K562 (cell line): ENCODE measurements at regions not wholly inside any gene's neighbourhood (a gene's known extent, or its start where the extent isn't known, plus 50 kb on each side); places are given as distances from the start of the nearest gene placed in this dataset.

Experiments used
- ATAC-seq: fragments of 200-7000 bp; cut with Tn5 transposase; 3 replicates; pipeline ENCODE4 v1.9.1; 2020; ENCODE audit warnings: moderate library complexity
- BruUV-seq: library from RNA; stranded (reverse); fragments of 400-500 nt; replicated peaks from 2 replicates; lab custom pipeline; 2021; lab: Mats Ljungman, UMichigan
- CTCF ChIA-PET: fragments of 300-600 bp; formaldehyde crosslinking; extraction: SDS; loops from one replicate; lab custom pipeline; 2021; ENCODE audit warnings: low intra/inter-chr PET ratio; lab: Yijun Ruan, JAX
- POLR2A ChIA-PET: fragments of 300-600, 350-650 bp; sonication (Branson Sonifier 250); formaldehyde crosslinking; extraction: SDS; loops from one replicate; lab custom pipeline; 2021; ENCODE audit warnings: antibody characterized with exemption, inconsistent platforms; lab: Yijun Ruan, JAX
- DNase-seq, 4 experiments: peaks; one replicate each; pipeline versions ENCODE4 v3.0.0 to v3.0.0-alpha.2; 2011 to 2018; ENCODE audit warnings: low spot score in 3 of 4, mixed read lengths in 3 of 4; ENCODE audit errors: extremely low read depth in 1 of 4
- FAIRE-seq: peaks from 2 replicates; lab custom pipeline; 2011; peaks lifted over from hg19 to GRCh38; lab: Jason Lieb, UNC
- H2AFZ ChIP-seq: 2 replicates; pipeline ENCODE4 v1.6.0; 2011; ENCODE audit warnings: low read depth, low read length, control low read depth, inconsistent platforms
- H3K27ac ChIP-seq: fragments of 200-600 bp; 3 replicates; pipeline ENCODE4 v1.8.0; 2011; ENCODE audit warnings: low read depth, mild to moderate bottlenecking, control low read depth, inconsistent platforms, low read length, moderate library complexity, mixed read lengths; ENCODE audit errors: extremely low read depth
- H3K27me3 ChIP-seq, 2 experiments: fragments of 300-600 bp in 1 of 2; 2 replicates in 1 of 2; 3 replicates in 1 of 2; pipeline versions ENCODE4 v1.6.0 to v1.8.0; 2011; ENCODE audit warnings: inconsistent platforms in 2 of 2, low read length in 2 of 2, mild to moderate bottlenecking in 1 of 2, mixed read lengths in 1 of 2, moderate library complexity in 1 of 2; ENCODE audit not compliant: control insufficient read depth in 2 of 2, insufficient read depth in 2 of 2
- H3K36me3 ChIP-seq: fragments of 300-600 bp; 3 replicates; pipeline ENCODE4 v1.8.0; 2011; ENCODE audit warnings: mild to moderate bottlenecking, low read length, inconsistent platforms; ENCODE audit not compliant: control insufficient read depth, insufficient read depth
- H3K4me1 ChIP-seq, 2 experiments: fragments of 200-600 bp in 1 of 2; replicated peaks in 1 of 2; 2 replicates in 1 of 2; 3 replicates in 1 of 2; pipeline versions ENCODE4 v1.5.1 to v1.8.0; 2011; ENCODE audit warnings: inconsistent platforms in 2 of 2, low read length in 2 of 2, mild to moderate bottlenecking in 1 of 2, mixed read lengths in 1 of 2, moderate library complexity in 1 of 2; ENCODE audit not compliant: control insufficient read depth in 2 of 2, insufficient read depth in 2 of 2
- H3K4me2 ChIP-seq: 2 replicates; pipeline ENCODE4 v1.6.1; 2011; ENCODE audit warnings: low read length, control low read depth, inconsistent platforms, mixed read lengths; ENCODE audit not compliant: insufficient read depth
- H3K4me3 ChIP-seq: fragments of 200-600 bp; sonication (generic), shearing (Covaris generic); 2 replicates; pipeline ENCODE4 v1.5.1; 2016; ENCODE audit warnings: control low read depth, inconsistent platforms
- H3K79me2 ChIP-seq: fragments of 200-600 bp; 3 replicates; pipeline ENCODE4 v1.8.0; 2011; ENCODE audit warnings: low read length, inconsistent platforms; ENCODE audit not compliant: control insufficient read depth, insufficient read depth
- H3K9ac ChIP-seq, 2 experiments: 2 replicates each; pipeline versions ENCODE4 v1.6.0 to v1.6.1; 2011; ENCODE audit warnings: low read depth in 2 of 2, low read length in 2 of 2, control low read depth in 1 of 2, inconsistent platforms in 1 of 2, mild to moderate bottlenecking in 1 of 2, mixed read lengths in 1 of 2; ENCODE audit not compliant: insufficient read depth in 1 of 2
- H3K9me1 ChIP-seq: one replicate; pipeline ENCODE4 v1.6.0; 2011; ENCODE audit warnings: inconsistent platforms, mild to moderate bottlenecking, low read length, moderate library complexity; ENCODE audit not compliant: control insufficient read depth, insufficient read depth
- H3K9me3 ChIP-seq: replicated peaks from 2 replicates; pipeline ENCODE4 v1.5.1; 2011; ENCODE audit warnings: low read depth, low read length, inconsistent platforms; ENCODE audit not compliant: control insufficient read depth, insufficient read depth
- H4K20me1 ChIP-seq: replicated peaks from 2 replicates; pipeline ENCODE4 v1.6.1; 2011; ENCODE audit warnings: low read length, inconsistent platforms, mixed read lengths; ENCODE audit not compliant: control insufficient read depth, insufficient read depth
- ARID1B ChIP-seq: fragments of 450-650 bp; IDR thresholded peaks from 2 replicates; pipeline ENCODE4 v1.6.1; 2016; ENCODE audit warnings: antibody characterized with exemption, mild to moderate bottlenecking, inconsistent platforms
- CBX2 ChIP-seq: fragments of 200-600 bp; sonication (generic); IDR thresholded peaks from one replicate; pipeline ENCODE4 v1.6.1; 2012; ENCODE audit warnings: mild to moderate bottlenecking, low read length, inconsistent platforms; ENCODE audit not compliant: insufficient read depth, poor library complexity, severe bottlenecking
- ETV6 ChIP-seq, 3 experiments: fragments of 150-350 bp in 1 of 3; sonication (generic) in 1 of 3; formaldehyde crosslinking in 1 of 3; IDR thresholded peaks; 2 replicates each; pipeline versions ENCODE4 v1.6.1 to v1.8.0; 2014 to 2022; ENCODE audit warnings: borderline replicate concordance in 2 of 3, low read depth in 2 of 3, antibody characterized with exemption in 1 of 3, low read length in 1 of 3, mild to moderate bottlenecking in 1 of 3, missing genetic modification reagents in 1 of 3
- HNRNPH1 ChIP-seq: fragments of 200-400 bp; formaldehyde crosslinking; optimal IDR thresholded peaks from 2 replicates; pipeline ENCODE3; 2017; ENCODE audit warnings: low read depth, mild to moderate bottlenecking, low read length, moderate library complexity
- MAZ ChIP-seq, 2 experiments: fragments of 450-650 bp in 1 of 2; sonication (generic) in 1 of 2; formaldehyde crosslinking; IDR thresholded peaks in 1 of 2; conservative IDR thresholded peaks in 1 of 2; 2 replicates each; pipeline versions ENCODE4 v1.4.0 to v1.5.0; 2020; ENCODE audit warnings: mild to moderate bottlenecking in 1 of 2, missing genetic modification reagents in 1 of 2
- MTA2 ChIP-seq: fragments of 450-650 bp; IDR thresholded peaks from 2 replicates; pipeline ENCODE4 v1.6.1; 2016; ENCODE audit warnings: low read depth
- NCOA4 ChIP-seq: fragments of 450-650 bp; IDR thresholded peaks from 2 replicates; pipeline ENCODE4 v1.6.1; 2018; ENCODE audit warnings: mild to moderate bottlenecking; ENCODE audit not compliant: partially characterized antibody
- NUFIP1 ChIP-seq: fragments of 450-650 bp; IDR thresholded peaks from 2 replicates; pipeline ENCODE4 v1.6.1; 2018; ENCODE audit not compliant: partially characterized antibody
- SMARCA4 ChIP-seq: fragments of 450-650 bp; IDR thresholded peaks from 2 replicates; pipeline ENCODE4 v1.6.1; 2016
- SREBF2 ChIP-seq: sonication (generic); formaldehyde crosslinking; IDR thresholded peaks from 2 replicates; pipeline ENCODE4 v1.4.0; 2020; ENCODE audit warnings: mild to moderate bottlenecking, missing genetic modification reagents
- TSC22D4 ChIP-seq: fragments of 450-650 bp; IDR thresholded peaks from 2 replicates; pipeline ENCODE4 v1.6.1; 2016; ENCODE audit warnings: missing genetic modification characterization, missing biosample characterization, control low read depth
- ZFX ChIP-seq: sonication (generic); formaldehyde crosslinking; IDR thresholded peaks from 2 replicates; pipeline ENCODE4 v1.8.0; 2022; ENCODE audit warnings: mild to moderate bottlenecking, missing genetic modification reagents, moderate library complexity
- ZNF146 ChIP-seq: IDR thresholded peaks from one replicate; pipeline ENCODE4 v1.6.1; 2018; ENCODE audit warnings: missing compliant biosample characterization; ENCODE audit not compliant: unreplicated experiment
- WGBS: fragments of 100-300 bp; shearing (Covaris generic); methylation state at CpG from one replicate; pipeline ENCODE4 v1.1.6; 2016; ENCODE audit warnings: low coverage, mixed read lengths; ENCODE audit not compliant: insufficient coverage; ENCODE audit errors: missing lambda C conversion rate; 5-methylcytosine and 5-hydroxymethylcytosine counted together
- in situ Hi-C: fragments of 300-500 bp; cut with MboI; formaldehyde crosslinking; loops from 4 replicates; pipeline ENCODE4 v1.15.0; 2018; ENCODE audit warnings: inconsistent platforms, mixed read lengths
- intact Hi-C: fragments of 100-400 bp; cut with micrococcal nuclease; formaldehyde crosslinking; loops from 2 replicates; pipeline ENCODE4 v1.14.2; 2022
- TF ChIP-seq, protein P1 (sequence below): sonication (generic); formaldehyde crosslinking; IDR thresholded peaks from 2 replicates; pipeline ENCODE4 v1.8.1; 2023; ENCODE audit warnings: mild to moderate bottlenecking, missing genetic modification reagents
- TF ChIP-seq, protein P2 (sequence below): fragments of 250-450 bp; sonication (Bioruptor Pico); IDR thresholded peaks from 2 replicates; pipeline ENCODE4 v1.5.0; 2021; ENCODE audit warnings: mild to moderate bottlenecking, borderline replicate concordance
- TF ChIP-seq, protein P3 (sequence below): fragments of 250-450 bp; sonication (Bioruptor Pico); IDR thresholded peaks from 2 replicates; pipeline ENCODE4 v1.6.1; 2021; ENCODE audit warnings: mild to moderate bottlenecking

DNA sequence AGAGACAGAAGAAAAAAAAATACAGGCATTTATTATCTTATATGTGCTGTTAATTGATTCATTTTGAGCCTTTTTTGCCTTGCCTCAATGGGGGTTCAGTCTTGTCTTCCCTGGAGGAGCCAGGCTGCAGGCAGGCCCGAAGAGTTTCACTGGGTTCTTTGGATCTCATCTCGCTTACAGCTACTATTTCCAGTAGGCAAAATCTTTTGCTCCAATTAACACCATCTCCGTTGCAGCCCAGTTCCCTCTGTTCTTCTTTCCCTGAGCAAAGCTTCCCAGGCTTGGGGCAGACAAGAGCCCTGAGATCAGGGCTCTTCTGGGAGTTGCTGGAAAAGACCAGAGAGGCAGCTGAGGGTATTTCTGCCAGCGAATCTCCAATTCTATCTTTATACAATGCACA, 168.8 kb upstream of the CELF4 start:
- no peak for FAIRE-seq
- ChIA-PET POLR2A (no interaction called here), CTCF (no interaction called here)
- Histone ChIP-seq H3K9me1 (no peaks in the 10 kb centered on the region), H2AFZ (no peak overlapping the region), H3K27ac (no peak overlapping the region), H3K79me2 (no peaks in the 10 kb centered on the region), H3K4me2 (no peak overlapping the region), H3K4me1 (no peaks in the 10 kb centered on the region), H3K9me3 (no peaks in the 10 kb centered on the region), H3K9ac (no peak overlapping the region), H3K36me3 (no peaks in the 10 kb centered on the region), H4K20me1 (no peaks in the 10 kb centered on the region), H3K4me3 (no peak overlapping the region), H3K27me3 (no peaks in the 10 kb centered on the region)
- TF ChIP-seq ARID1B (no peak), CBX2 (no peak), HNRNPH1 (no peak), SREBF2 (CRISPR knock-in tag) (no peak), TSC22D4 (tag) (no peak), NUFIP1 (no peak), MTA2 (no peak), SMARCA4 (no peak), ETV6 (IDR thresholded peaks at IDR 0.05; ENCODE audit: borderline replicate concordance in 1 of 2, low read depth in 2 of 2, low read length in 1 of 2) (no peak), ETV6 (CRISPR knock-in tag; IDR thresholded peaks at IDR 0.05; ENCODE audit: borderline replicate concordance) (no peak), NCOA4 (no peak), ZNF146 (CRISPR knock-in tag) (no peak), MAZ (CRISPR knock-in tag; conservative IDR thresholded peaks at IDR 0.05 in 1 of 2, IDR thresholded peaks at IDR 0.05 in 1 of 2) (no peak), ZFX (CRISPR knock-in tag) (no peak)
- TF ChIP-seq, protein P1, sequence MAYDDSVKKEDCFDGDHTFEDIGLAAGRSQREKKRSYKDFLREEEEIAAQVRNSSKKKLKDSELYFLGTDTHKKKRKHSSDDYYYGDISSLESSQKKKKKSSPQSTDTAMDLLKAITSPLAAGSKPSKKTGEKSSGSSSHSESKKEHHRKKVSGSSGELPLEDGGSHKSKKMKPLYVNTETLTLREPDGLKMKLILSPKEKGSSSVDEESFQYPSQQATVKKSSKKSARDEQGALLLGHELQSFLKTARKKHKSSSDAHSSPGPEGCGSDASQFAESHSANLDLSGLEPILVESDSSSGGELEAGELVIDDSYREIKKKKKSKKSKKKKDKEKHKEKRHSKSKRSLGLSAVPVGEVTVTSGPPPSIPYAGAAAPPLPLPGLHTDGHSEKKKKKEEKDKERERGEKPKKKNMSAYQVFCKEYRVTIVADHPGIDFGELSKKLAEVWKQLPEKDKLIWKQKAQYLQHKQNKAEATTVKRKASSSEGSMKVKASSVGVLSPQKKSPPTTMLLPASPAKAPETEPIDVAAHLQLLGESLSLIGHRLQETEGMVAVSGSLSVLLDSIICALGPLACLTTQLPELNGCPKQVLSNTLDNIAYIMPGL (CRISPR knock-in tag), result no peak
- TF ChIP-seq, protein P2, sequence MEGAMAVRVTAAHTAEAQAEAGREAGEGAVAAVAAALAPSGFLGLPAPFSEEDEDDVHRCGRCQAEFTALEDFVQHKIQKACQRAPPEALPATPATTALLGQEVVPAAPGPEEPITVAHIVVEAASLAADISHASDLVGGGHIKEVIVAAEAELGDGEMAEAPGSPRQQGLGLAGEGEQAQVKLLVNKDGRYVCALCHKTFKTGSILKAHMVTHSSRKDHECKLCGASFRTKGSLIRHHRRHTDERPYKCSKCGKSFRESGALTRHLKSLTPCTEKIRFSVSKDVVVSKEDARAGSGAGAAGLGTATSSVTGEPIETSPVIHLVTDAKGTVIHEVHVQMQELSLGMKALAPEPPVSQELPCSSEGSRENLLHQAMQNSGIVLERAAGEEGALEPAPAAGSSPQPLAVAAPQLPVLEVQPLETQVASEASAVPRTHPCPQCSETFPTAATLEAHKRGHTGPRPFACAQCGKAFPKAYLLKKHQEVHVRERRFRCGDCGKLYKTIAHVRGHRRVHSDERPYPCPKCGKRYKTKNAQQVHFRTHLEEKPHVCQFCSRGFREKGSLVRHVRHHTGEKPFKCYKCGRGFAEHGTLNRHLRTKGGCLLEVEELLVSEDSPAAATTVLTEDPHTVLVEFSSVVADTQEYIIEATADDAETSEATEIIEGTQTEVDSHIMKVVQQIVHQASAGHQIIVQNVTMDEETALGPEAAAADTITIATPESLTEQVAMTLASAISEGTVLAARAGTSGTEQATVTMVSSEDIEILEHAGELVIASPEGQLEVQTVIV, result no peak
- TF ChIP-seq, protein P3, sequence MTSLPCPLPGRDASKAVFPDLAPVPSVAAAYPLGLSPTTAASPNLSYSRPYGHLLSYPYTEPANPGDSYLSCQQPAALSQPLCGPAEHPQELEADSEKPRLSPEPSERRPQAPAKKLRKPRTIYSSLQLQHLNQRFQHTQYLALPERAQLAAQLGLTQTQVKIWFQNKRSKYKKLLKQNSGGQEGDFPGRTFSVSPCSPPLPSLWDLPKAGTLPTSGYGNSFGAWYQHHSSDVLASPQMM (CRISPR knock-in tag), result no peak
- 2% methylated on average over 4 of the region's 4 CpGs for WGBS
- no peak for ATAC-seq
- in situ Hi-C loops, result no loop called here
- no TSS peak for BruUV-seq
- intact Hi-C loops, result no loop called here
- DNase-seq, result no peak
